MM.1S (cell line): ENCODE measurements at regions not wholly inside any gene's neighbourhood (a gene's known extent, or its start where the extent isn't known, plus 50 kb on each side); places are given as distances from the start of the nearest gene placed in this dataset.
"Not testable (repeated sequence)": the region's sequence is repeated elsewhere in the genome, so short reads cannot be mapped to it uniquely, and the experiment has no call there.

ENCODE experiments used
- DNase-seq: peaks from one replicate; pipeline ENCODE4 v3.0.0-alpha.2; 2015
- H2AFZ ChIP-seq: fragments of 300-600 bp; sonication (generic); 2 replicates; pipeline ENCODE4 v1.6.0; 2016; ENCODE audit warnings: antibody characterized with exemption, low read length
- H3F3A ChIP-seq: fragments of 300-600 bp; sonication (generic); 2 replicates; pipeline ENCODE4 v1.6.1; 2016; ENCODE audit warnings: mild to moderate bottlenecking, antibody characterized with exemption, low read length, moderate library complexity, mixed read lengths; ENCODE audit not compliant: insufficient read depth
- H3K27ac ChIP-seq: fragments of 300-600 bp; sonication (generic); 2 replicates; pipeline ENCODE4 v1.5.1; 2016; ENCODE audit warnings: mild to moderate bottlenecking, low read length
- H3K27me3 ChIP-seq: fragments of 300-600 bp; sonication (generic); replicated peaks from 2 replicates; pipeline ENCODE4 v1.6.0; 2016; ENCODE audit warnings: low read length; ENCODE audit not compliant: insufficient read depth
- H3K36me3 ChIP-seq: fragments of 300-600 bp; sonication (generic); replicated peaks from 2 replicates; pipeline ENCODE4 v1.6.1; 2016; ENCODE audit warnings: mild to moderate bottlenecking, low read length, mixed read lengths; ENCODE audit not compliant: insufficient read depth
- H3K4me1 ChIP-seq: fragments of 300-600 bp; sonication (generic); 2 replicates; pipeline ENCODE4 v1.6.1; 2016; ENCODE audit warnings: low read length, mixed read lengths
- H3K4me2 ChIP-seq: fragments of 300-600 bp; sonication (generic); 2 replicates; pipeline ENCODE4 v1.6.0; 2016; ENCODE audit warnings: low read depth, low read length
- H3K4me3 ChIP-seq: fragments of 300-600 bp; sonication (generic); 2 replicates; pipeline ENCODE4 v1.5.1; 2016; ENCODE audit warnings: low read length, mixed read lengths
- H3K79me2 ChIP-seq: fragments of 300-600 bp; sonication (generic); 2 replicates; pipeline ENCODE4 v1.6.1; 2016; ENCODE audit warnings: mixed run types, low read length, mixed read lengths
- H3K9ac ChIP-seq: fragments of 300-600 bp; sonication (generic); 2 replicates; pipeline ENCODE4 v1.6.1; 2016; ENCODE audit warnings: low read length, mixed read lengths
- H3K9me2 ChIP-seq: fragments of 300-600 bp; sonication (generic); replicated peaks from 2 replicates; pipeline ENCODE4 v1.6.1; 2016; ENCODE audit warnings: mild to moderate bottlenecking, low read length, mixed read lengths; ENCODE audit not compliant: insufficient read depth
- H3K9me3 ChIP-seq: fragments of 300-600 bp; sonication (generic); replicated peaks from 2 replicates; pipeline ENCODE4 v1.6.1; 2016; ENCODE audit warnings: mild to moderate bottlenecking, low read length, mixed read lengths; ENCODE audit not compliant: insufficient read depth
- H4K20me1 ChIP-seq: fragments of 300-600 bp; sonication (generic); 2 replicates; pipeline ENCODE4 v1.6.1; 2016; ENCODE audit warnings: mild to moderate bottlenecking, low read length, moderate library complexity, mixed read lengths; ENCODE audit not compliant: insufficient read depth
- CTCF ChIP-seq: fragments of 300-600 bp; sonication (generic); IDR thresholded peaks from 2 replicates; pipeline ENCODE4 v1.5.1; 2016; ENCODE audit warnings: antibody characterized with exemption, low read length, mixed read lengths
- EZH2 ChIP-seq: fragments of 300-600 bp; sonication (generic); optimal IDR thresholded peaks from 2 replicates; pipeline ENCODE3; 2017; ENCODE audit warnings: low read depth, mild to moderate bottlenecking, antibody characterized with exemption, low read length, mixed read lengths
- EZH2phosphoT487 ChIP-seq: fragments of 300-600 bp; sonication (generic); IDR thresholded peaks from 2 replicates; pipeline ENCODE4 v1.6.1; 2018; ENCODE audit warnings: antibody characterized with exemption, low read length

GRCh38 chr9:118693645-118694044 lies 675.6 kb downstream of the BRINP1 start:
- Histone ChIP-seq H3K27me3 (no peaks in the 10 kb centered on the region), H3K4me1 (no peaks in the 10 kb centered on the region), H3K9ac (no peak overlapping the region), H3K27ac (no peak overlapping the region), H3K9me2 (no peaks in the 10 kb centered on the region), H2AFZ (no peak overlapping the region), H3K36me3 (no peaks in the 10 kb centered on the region), H3K79me2 (no peaks in the 10 kb centered on the region), H3K4me3 (no peak overlapping the region), H3F3A (no peaks in the 10 kb centered on the region), H3K9me3 (no peaks in the 10 kb centered on the region), H4K20me1 (no peaks in the 10 kb centered on the region), H3K4me2 (no peak overlapping the region)
- no peak for DNase-seq
- TF ChIP-seq EZH2 (no peak), EZH2phosphoT487 (no peak), CTCF (no peak)

DNA sequence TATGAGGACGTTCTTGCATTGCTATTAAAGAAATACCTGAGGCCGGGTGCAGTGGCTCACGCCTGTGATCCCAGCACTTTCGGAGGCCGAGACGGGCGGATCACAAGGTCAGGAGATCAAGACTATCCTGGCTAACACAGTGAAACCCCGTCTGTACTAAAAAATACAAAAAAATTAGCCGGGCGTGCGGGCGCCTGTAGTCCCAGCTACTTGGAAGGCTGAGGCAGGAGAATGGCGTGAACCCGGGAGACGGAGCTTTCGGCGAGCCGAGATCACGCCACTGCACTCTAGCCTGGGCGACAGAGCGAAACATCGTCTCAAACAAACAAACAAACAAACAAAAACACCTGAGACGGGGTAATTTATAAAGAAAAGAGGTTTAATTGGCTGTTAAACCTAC lies 674.0 kb downstream of the BRINP1 start:
- DNase-seq, H3K27me3 ChIP-seq, H3K79me2 ChIP-seq, H2AFZ ChIP-seq, H3K4me1 ChIP-seq, H3K4me3 ChIP-seq, H3F3A ChIP-seq, H3K36me3 ChIP-seq, H3K9me3 ChIP-seq, H3K9ac ChIP-seq, H3K9me2 ChIP-seq, H3K27ac ChIP-seq, H3K4me2 ChIP-seq, H4K20me1 ChIP-seq: not testable (repeated sequence)

GRCh38 chr9:118701985-118702384 lies 667.2 kb downstream of the BRINP1 start:
- no peak overlapping the region for H3K27ac ChIP-seq
- no peaks in the 10 kb centered on the region for H3F3A ChIP-seq
- H2AFZ ChIP-seq: no peak overlapping the region
- no peaks in the 10 kb centered on the region for H4K20me1 ChIP-seq
- H3K4me1 ChIP-seq: no peaks in the 10 kb centered on the region
- no peaks in the 10 kb centered on the region for H3K9me3 ChIP-seq
- H3K36me3 ChIP-seq: no peaks in the 10 kb centered on the region
- no peak overlapping the region for H3K4me2 ChIP-seq
- no peak overlapping the region for H3K9ac ChIP-seq
- no peak for DNase-seq
- no peaks in the 10 kb centered on the region for H3K9me2 ChIP-seq
- no peaks in the 10 kb centered on the region for H3K27me3 ChIP-seq
- TF ChIP-seq CTCF (no peak), EZH2phosphoT487 (no peak), EZH2 (no peak)
- no peak overlapping the region for H3K4me3 ChIP-seq
- H3K79me2 ChIP-seq: no peaks in the 10 kb centered on the region

DNA sequence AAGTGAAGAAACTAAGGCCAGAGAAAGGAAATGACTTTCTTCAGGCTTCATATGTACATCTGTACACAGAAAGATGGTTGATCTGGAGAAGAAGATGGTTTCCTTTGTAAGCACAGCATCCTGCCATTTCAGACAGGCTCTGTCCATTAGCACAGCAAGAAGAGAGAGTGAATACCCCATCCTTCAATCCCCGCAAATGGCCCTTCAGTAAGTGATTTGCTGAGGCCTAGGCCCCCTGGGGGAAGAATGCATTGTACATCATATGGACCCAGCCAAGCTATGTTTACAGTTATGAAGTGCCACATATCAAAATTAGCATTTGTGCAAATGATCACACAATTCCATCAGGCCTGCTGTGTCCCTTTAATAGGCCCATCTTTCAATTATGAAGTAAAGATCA lies 657.4 kb downstream of the BRINP1 start:
- H3K4me2 ChIP-seq: no peak overlapping the region
- no peaks in the 10 kb centered on the region for H3K4me1 ChIP-seq
- no peak overlapping the region for H2AFZ ChIP-seq
- TF ChIP-seq EZH2 (no peak), EZH2phosphoT487 (no peak), CTCF (no peak)
- no peaks in the 10 kb centered on the region for H3K79me2 ChIP-seq
- no peaks in the 10 kb centered on the region for H3K9me2 ChIP-seq
- no peak for DNase-seq
- H3K27ac ChIP-seq: no peak overlapping the region
- H3F3A ChIP-seq: no peaks in the 10 kb centered on the region
- H4K20me1 ChIP-seq: no peaks in the 10 kb centered on the region
- H3K4me3 ChIP-seq: no peak overlapping the region
- H3K9me3 ChIP-seq: no peaks in the 10 kb centered on the region
- no peak overlapping the region for H3K9ac ChIP-seq
- no peaks in the 10 kb centered on the region for H3K27me3 ChIP-seq
- no peaks in the 10 kb centered on the region for H3K36me3 ChIP-seq
